Esophagus muscularis mucosa (tissue), 4 donors: ENCODE measurements at regions not wholly inside any gene's neighbourhood (a gene's known extent, or its start where the extent isn't known, plus 50 kb on each side); places are given as distances from the start of the nearest gene placed in this dataset.

Experiments
- EP300 ChIP-seq: sonication (generic); formaldehyde crosslinking; IDR thresholded peaks from one replicate; pipeline ENCODE4 v1.6.1; 2017; ENCODE audit warnings: antibody characterized with exemption
- POLR2A ChIP-seq: fragments of 450-650 bp; IDR thresholded peaks from one replicate; pipeline ENCODE4 v1.6.1; 2017; ENCODE audit warnings: antibody characterized with exemption, moderate library complexity, mild to moderate bottlenecking, low read depth
- POLR2AphosphoS5 ChIP-seq, 2 donors: sonication (generic); formaldehyde crosslinking; IDR thresholded peaks; one replicate each; pipeline ENCODE4 v1.6.1; 2017; ENCODE audit warnings: antibody characterized with exemption in 2 of 2
- TF ChIP-seq, protein P1 (sequence below), 3 experiments: fragments of 200-600 bp in 2 of 3; fragments of 450-650 bp in 1 of 3; sonication (generic) in 2 of 3; IDR thresholded peaks; one replicate each; pipeline ENCODE4 v1.5.1; 2017 to 2019; ENCODE audit warnings: antibody characterized with exemption in 3 of 3, mild to moderate bottlenecking in 2 of 3, moderate library complexity in 1 of 3

DNA sequence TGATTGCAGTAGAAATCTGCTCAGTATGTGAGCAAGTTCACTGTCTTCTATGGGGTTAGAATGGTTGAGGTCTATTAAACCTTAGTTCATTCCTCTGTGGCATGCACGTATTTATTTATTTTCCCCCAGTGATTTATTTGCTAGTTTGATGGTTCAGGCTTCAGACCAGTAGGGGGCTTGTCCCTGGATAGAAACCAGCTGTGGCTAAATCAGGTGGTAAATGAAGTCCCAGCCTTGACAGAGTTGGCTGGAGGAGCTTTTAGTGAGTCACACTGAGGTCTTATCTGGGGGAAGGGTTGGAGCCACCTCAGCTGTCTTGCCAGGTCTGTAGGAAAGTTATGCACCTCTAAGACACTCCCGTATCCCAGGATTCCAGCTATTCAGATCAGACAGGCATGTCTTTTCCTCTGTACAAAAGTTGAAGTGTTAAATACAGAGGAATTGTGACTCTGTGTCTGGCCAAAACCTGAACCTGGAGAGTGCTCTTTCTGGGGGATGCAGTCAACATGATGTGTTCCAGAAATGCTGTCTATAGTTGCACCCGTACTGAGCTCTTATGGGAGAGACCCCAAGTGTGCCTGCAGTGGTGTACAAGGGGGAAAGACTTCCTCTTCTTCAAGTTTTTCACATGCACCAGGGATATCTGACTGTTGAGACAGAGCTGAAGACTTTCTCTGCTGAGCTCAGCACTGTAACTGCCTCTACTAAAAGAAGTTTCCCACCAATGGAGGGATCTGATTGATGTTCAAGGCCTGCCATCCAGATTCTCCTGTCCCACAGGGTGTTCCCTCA lies 1322.1 kb downstream of the TMEM121 start:
- TF ChIP-seq, protein P1, sequence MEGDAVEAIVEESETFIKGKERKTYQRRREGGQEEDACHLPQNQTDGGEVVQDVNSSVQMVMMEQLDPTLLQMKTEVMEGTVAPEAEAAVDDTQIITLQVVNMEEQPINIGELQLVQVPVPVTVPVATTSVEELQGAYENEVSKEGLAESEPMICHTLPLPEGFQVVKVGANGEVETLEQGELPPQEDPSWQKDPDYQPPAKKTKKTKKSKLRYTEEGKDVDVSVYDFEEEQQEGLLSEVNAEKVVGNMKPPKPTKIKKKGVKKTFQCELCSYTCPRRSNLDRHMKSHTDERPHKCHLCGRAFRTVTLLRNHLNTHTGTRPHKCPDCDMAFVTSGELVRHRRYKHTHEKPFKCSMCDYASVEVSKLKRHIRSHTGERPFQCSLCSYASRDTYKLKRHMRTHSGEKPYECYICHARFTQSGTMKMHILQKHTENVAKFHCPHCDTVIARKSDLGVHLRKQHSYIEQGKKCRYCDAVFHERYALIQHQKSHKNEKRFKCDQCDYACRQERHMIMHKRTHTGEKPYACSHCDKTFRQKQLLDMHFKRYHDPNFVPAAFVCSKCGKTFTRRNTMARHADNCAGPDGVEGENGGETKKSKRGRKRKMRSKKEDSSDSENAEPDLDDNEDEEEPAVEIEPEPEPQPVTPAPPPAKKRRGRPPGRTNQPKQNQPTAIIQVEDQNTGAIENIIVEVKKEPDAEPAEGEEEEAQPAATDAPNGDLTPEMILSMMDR (IDR thresholded peaks at IDR 0.05): no peak
- TF ChIP-seq POLR2AphosphoS5 (IDR thresholded peaks at IDR 0.05) (no peak), POLR2A (no peak), EP300 (no peak)
